SK-N-SH (cell line): ENCODE measurements at regions not wholly inside any gene's neighbourhood (a gene's known extent, or its start where the extent isn't known, plus 50 kb on each side); places are given as distances from the start of the nearest gene placed in this dataset.

Experiments used
- CTCF ChIA-PET: fragments of 300-600, 350-600 bp; formaldehyde crosslinking; extraction: SDS; loops from one replicate; lab custom pipeline; 2021; lab: Yijun Ruan, JAX
- POLR2A ChIA-PET: fragments of 350-600 bp; sonication (Branson Sonifier 250); formaldehyde crosslinking; extraction: SDS; loops from one replicate; lab custom pipeline; 2020; ENCODE audit warnings: antibody characterized with exemption, inconsistent platforms; lab: Yijun Ruan, JAX
- DNase-seq: peaks from one replicate; pipeline ENCODE4 v3.0.0; 2012
- H2AFZ ChIP-seq: fragments of 200-600 bp; sonication (generic); 2 replicates; pipeline ENCODE4 v1.8.1; 2016; ENCODE audit warnings: antibody characterized with exemption, mild to moderate bottlenecking, low read depth
- H3F3A ChIP-seq: fragments of 200-600 bp; sonication (generic); replicated peaks from 2 replicates; pipeline ENCODE3; 2016; ENCODE audit warnings: antibody characterized with exemption, mild to moderate bottlenecking; ENCODE audit not compliant: insufficient read depth
- H3K27ac ChIP-seq, 2 experiments: fragments of 200-500 bp in 1 of 2; fragments of 200-600 bp in 1 of 2; sonication (Bioruptor generic) in 1 of 2; sonication (generic), shearing (Covaris generic) in 1 of 2; 2 replicates each; pipeline versions ENCODE4 v1.5.1 to v1.6.1; 2014 to 2016; ENCODE audit warnings: low read depth in 2 of 2, inconsistent platforms in 1 of 2, low read length in 1 of 2, mild to moderate bottlenecking in 1 of 2, mixed read lengths in 1 of 2
- H3K27me3 ChIP-seq: fragments of 200-600 bp; sonication (generic), shearing (Covaris generic); 2 replicates; pipeline ENCODE4 v1.6.1; 2016; ENCODE audit warnings: mixed run types; ENCODE audit not compliant: insufficient read depth
- H3K36me3 ChIP-seq, 2 experiments: fragments of 200-500 bp in 1 of 2; fragments of 200-600 bp in 1 of 2; sonication (Bioruptor generic) in 1 of 2; sonication (generic) in 1 of 2; replicated peaks in 1 of 2; 2 replicates each; pipeline versions ENCODE3 to v1.5.1; 2014 to 2016; ENCODE audit warnings: low read length in 1 of 2, mild to moderate bottlenecking in 1 of 2; ENCODE audit not compliant: insufficient read depth in 2 of 2, control insufficient read depth in 1 of 2
- H3K4me1 ChIP-seq, 2 experiments: fragments of 200-500 bp in 1 of 2; fragments of 200-600 bp in 1 of 2; sonication (Bioruptor generic) in 1 of 2; sonication (generic), shearing (Covaris generic) in 1 of 2; 2 replicates each; pipeline versions ENCODE4 v1.5.1 to v1.6.1; 2014 to 2016; ENCODE audit warnings: low read depth in 1 of 2, low read length in 1 of 2, mixed run types in 1 of 2; ENCODE audit not compliant: insufficient read depth in 2 of 2, control insufficient read depth in 1 of 2
- H3K4me2 ChIP-seq: fragments of 200-600 bp; sonication (generic), shearing (Covaris generic); 2 replicates; pipeline ENCODE4 v1.6.1; 2017; ENCODE audit warnings: mixed run types
- H3K4me3 ChIP-seq, 2 experiments: fragments of 200-500 bp in 1 of 2; fragments of 200-600 bp in 1 of 2; sonication (Bioruptor generic) in 1 of 2; sonication (generic), shearing (Covaris generic) in 1 of 2; 2 replicates each; pipeline versions ENCODE4 v1.5.1 to v1.8.1; 2014 to 2016; ENCODE audit warnings: low read depth in 2 of 2, inconsistent platforms in 1 of 2, low read length in 1 of 2, mild to moderate bottlenecking in 1 of 2, mixed read lengths in 1 of 2, moderate library complexity in 1 of 2
- H3K79me2 ChIP-seq: fragments of 200-600 bp; sonication (generic); 2 replicates; pipeline ENCODE4 v1.8.1; 2017; ENCODE audit warnings: mild to moderate bottlenecking; ENCODE audit not compliant: insufficient read depth
- H3K9ac ChIP-seq: fragments of 200-600 bp; sonication (generic); 2 replicates; pipeline ENCODE4 v1.6.1; 2017; ENCODE audit warnings: mixed run types
- H3K9me2 ChIP-seq: fragments of 200-600 bp; sonication (generic); 2 replicates; pipeline ENCODE4 v1.6.1; 2017; ENCODE audit warnings: mixed run types
- H3K9me3 ChIP-seq: fragments of 200-600 bp; sonication (generic); 2 replicates; pipeline ENCODE4 v1.6.1; 2017; ENCODE audit warnings: mixed run types, mild to moderate bottlenecking, moderate library complexity
- H4K20me1 ChIP-seq: fragments of 200-600 bp; sonication (generic); 2 replicates; pipeline ENCODE4 v1.6.1; 2017; ENCODE audit warnings: mild to moderate bottlenecking, mixed run types; ENCODE audit not compliant: insufficient read depth
- CHD2 ChIP-seq: fragments of 150-350 bp; IDR thresholded peaks from 2 replicates; pipeline ENCODE4 v1.6.1; 2018; ENCODE audit warnings: low read length; ENCODE audit not compliant: partially characterized antibody
- CTCF ChIP-seq: fragments of 200-600 bp; sonication (generic); IDR thresholded peaks from 2 replicates; pipeline ENCODE4 v1.6.1; 2017; ENCODE audit warnings: antibody characterized with exemption, mild to moderate bottlenecking, moderate library complexity
- FOSL2 ChIP-seq: IDR thresholded peaks from 2 replicates; pipeline ENCODE4 v1.4.0; 2012; ENCODE audit warnings: low read depth, mild to moderate bottlenecking, moderate library complexity, borderline replicate concordance
- FOXJ3 ChIP-seq: sonication (generic); formaldehyde crosslinking; IDR thresholded peaks from 2 replicates; pipeline ENCODE4 v1.5.1; 2020; ENCODE audit warnings: mild to moderate bottlenecking, missing genetic modification reagents
- IRF3 ChIP-seq: fragments of 150-350 bp; IDR thresholded peaks from 2 replicates; pipeline ENCODE4 v1.6.1; 2016; ENCODE audit warnings: mild to moderate bottlenecking, low read depth, low read length
- JUND ChIP-seq: IDR thresholded peaks from 2 replicates; pipeline ENCODE4 v1.4.0; 2012
- NFIC ChIP-seq: IDR thresholded peaks from 2 replicates; pipeline ENCODE4 v1.4.0; 2012; ENCODE audit warnings: borderline replicate concordance
- NRF1 ChIP-seq: IDR thresholded peaks from 2 replicates; pipeline ENCODE4 v1.6.1; 2012; ENCODE audit warnings: low read depth, mild to moderate bottlenecking, low read length
- PBX3 ChIP-seq: IDR thresholded peaks from 2 replicates; pipeline ENCODE4; 2012
- RFX5 ChIP-seq: IDR thresholded peaks from 2 replicates; pipeline ENCODE4 v1.6.1; 2012; ENCODE audit warnings: mild to moderate bottlenecking, improper control_type of control experiment, low read length
- SIN3A ChIP-seq: IDR thresholded peaks from 2 replicates; pipeline ENCODE4 v1.6.1; 2012; ENCODE audit warnings: low read depth, mild to moderate bottlenecking, low read length, moderate library complexity, borderline replicate concordance
- TCF12 ChIP-seq: IDR thresholded peaks from 2 replicates; pipeline ENCODE4 v1.4.0; 2012
- USF1 ChIP-seq: IDR thresholded peaks from 2 replicates; pipeline ENCODE4 v1.4.0; 2012; ENCODE audit warnings: low read depth, borderline replicate concordance
- YY1 ChIP-seq: IDR thresholded peaks from 2 replicates; pipeline ENCODE4 v1.4.0; 2012; ENCODE audit warnings: low read depth, mild to moderate bottlenecking
- ZBTB33 ChIP-seq: IDR thresholded peaks from 2 replicates; pipeline ENCODE4 v1.4.0; 2012; ENCODE audit warnings: low read depth, borderline replicate concordance
- WGBS: methylation state at CpG from one replicate; pipeline ENCODE4 v1.1.6; 2017; ENCODE audit warnings: low lambda C conversion rate; 5-methylcytosine and 5-hydroxymethylcytosine counted together

GRCh38 chr6:9370480-9370879 lies 935.1 kb upstream of the SLC35B3 start (continued):
- TF ChIP-seq CTCF, result no peak
- TF ChIP-seq USF1, result no peak
- no peak for TF ChIP-seq FOXJ3 (CRISPR knock-in tag)
- no peak for TF ChIP-seq TCF12
- TF ChIP-seq NRF1, result no peak
- no peak for TF ChIP-seq PBX3

- no peak overlapping the region for H2AFZ ChIP-seq
- TF ChIP-seq FOSL2, result no peak
- no peak for TF ChIP-seq PBX3
- no peak for TF ChIP-seq NFIC
- no peak for TF ChIP-seq TCF12
- H3K27me3 ChIP-seq, result no peaks in the 10 kb centered on the region; the same call in 1 of the 2 replicates
- no peaks in the 10 kb centered on the region for H4K20me1 ChIP-seq
- no peak overlapping the region for H3K4me3 ChIP-seq
- no peaks in the 10 kb centered on the region for H3F3A ChIP-seq
- no peaks in the 10 kb centered on the region for H3K4me1 ChIP-seq
- no peaks in the 10 kb centered on the region for H3K36me3 ChIP-seq
- ChIA-PET POLR2A (no interaction called here), CTCF (no interaction called here)
- no peak for DNase-seq
- H3K27ac ChIP-seq, result no peak overlapping the region
- H3K79me2 ChIP-seq, result no peaks in the 10 kb centered on the region
- no peaks in the 10 kb centered on the region for H3K9me3 ChIP-seq
- no peak overlapping the region for H3K4me2 ChIP-seq
- H3K9me2 ChIP-seq, result no peaks in the 10 kb centered on the region
- no peak overlapping the region for H3K9ac ChIP-seq
These were observed 930.0 kb upstream of the SLC35B3 start for GRCh38 chr6:9365378-9365777.

- Histone ChIP-seq H3F3A (no peaks in the 10 kb centered on the region), H3K36me3 (no peaks in the 10 kb centered on the region), H3K9me3 (no peaks in the 10 kb centered on the region), H3K4me1 (no peaks in the 10 kb centered on the region), H2AFZ (no peak overlapping the region), H3K9me2 (no peaks in the 10 kb centered on the region), H3K27me3 (no peaks in the 10 kb centered on the region), H3K4me2 (no peak overlapping the region), H3K27ac (no peak overlapping the region), H3K79me2 (no peaks in the 10 kb centered on the region), H3K9ac (no peak overlapping the region), H4K20me1 (no peaks in the 10 kb centered on the region), H3K4me3 (no peak overlapping the region)
- no peak for DNase-seq
- ChIA-PET POLR2A (no interaction called here), CTCF (no interaction called here)
- WGBS, result 17% methylated on average over 2 of the region's 2 CpGs
- TF ChIP-seq YY1, result no peak
- no peak for TF ChIP-seq SIN3A
- TF ChIP-seq IRF3, result no peak
- TF ChIP-seq ZBTB33, result no peak
- TF ChIP-seq CTCF, result no peak
- TF ChIP-seq JUND, result no peak
- no peak for TF ChIP-seq FOSL2
- no peak for TF ChIP-seq RFX5
- TF ChIP-seq CHD2, result no peak
These were observed 926.4 kb upstream of the SLC35B3 start for GRCh38 chr6:9361749-9362148.
